Esophagus squamous epithelium (tissue), 4 donors: ENCODE measurements at regions not wholly inside any gene's neighbourhood (a gene's known extent, or its start where the extent isn't known, plus 50 kb on each side); places are given as distances from the start of the nearest gene placed in this dataset.
"Not testable (repeated sequence)": the region's sequence is repeated elsewhere in the genome, so short reads cannot be mapped to it uniquely, and the experiment has no call there.

Source experiments
- POLR2A ChIP-seq, 4 donors: fragments of 450-650 bp; IDR thresholded peaks; one replicate each; pipeline ENCODE4 v1.6.1; 2017; ENCODE audit warnings: antibody characterized with exemption in 4 of 4, mild to moderate bottlenecking in 4 of 4, moderate library complexity in 3 of 4
- TF ChIP-seq, protein P1 (sequence below), 6 experiments: fragments of 450-650 bp in 4 of 6; fragments of 200-600 bp in 2 of 6; sonication (generic) in 2 of 6; IDR thresholded peaks; one replicate each; pipeline ENCODE4 v1.5.1; 2016 to 2019; ENCODE audit warnings: antibody characterized with exemption in 6 of 6, mild to moderate bottlenecking in 4 of 6, moderate library complexity in 4 of 6

DNA sequence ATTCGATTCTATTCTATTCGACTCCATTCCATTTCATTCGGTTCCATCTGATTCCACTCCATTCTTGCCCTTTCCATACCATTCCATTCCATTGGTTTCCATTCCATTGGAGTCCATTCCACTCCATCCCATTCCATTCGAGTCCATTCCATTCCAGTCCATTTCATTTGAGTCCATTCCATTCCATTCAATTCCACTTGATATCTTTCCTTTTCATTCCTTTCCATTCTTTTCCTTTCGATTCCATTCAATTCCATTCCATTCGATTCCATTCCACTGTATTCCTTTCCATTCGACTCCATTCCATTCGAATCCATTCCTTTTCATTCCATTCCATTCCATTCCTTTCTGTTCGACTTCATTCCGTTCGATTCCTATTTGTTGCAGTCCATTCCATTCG lies 2591.8 kb upstream of the TPTE start:
- TF ChIP-seq, protein P1, sequence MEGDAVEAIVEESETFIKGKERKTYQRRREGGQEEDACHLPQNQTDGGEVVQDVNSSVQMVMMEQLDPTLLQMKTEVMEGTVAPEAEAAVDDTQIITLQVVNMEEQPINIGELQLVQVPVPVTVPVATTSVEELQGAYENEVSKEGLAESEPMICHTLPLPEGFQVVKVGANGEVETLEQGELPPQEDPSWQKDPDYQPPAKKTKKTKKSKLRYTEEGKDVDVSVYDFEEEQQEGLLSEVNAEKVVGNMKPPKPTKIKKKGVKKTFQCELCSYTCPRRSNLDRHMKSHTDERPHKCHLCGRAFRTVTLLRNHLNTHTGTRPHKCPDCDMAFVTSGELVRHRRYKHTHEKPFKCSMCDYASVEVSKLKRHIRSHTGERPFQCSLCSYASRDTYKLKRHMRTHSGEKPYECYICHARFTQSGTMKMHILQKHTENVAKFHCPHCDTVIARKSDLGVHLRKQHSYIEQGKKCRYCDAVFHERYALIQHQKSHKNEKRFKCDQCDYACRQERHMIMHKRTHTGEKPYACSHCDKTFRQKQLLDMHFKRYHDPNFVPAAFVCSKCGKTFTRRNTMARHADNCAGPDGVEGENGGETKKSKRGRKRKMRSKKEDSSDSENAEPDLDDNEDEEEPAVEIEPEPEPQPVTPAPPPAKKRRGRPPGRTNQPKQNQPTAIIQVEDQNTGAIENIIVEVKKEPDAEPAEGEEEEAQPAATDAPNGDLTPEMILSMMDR (IDR thresholded peaks at IDR 0.05) = not testable (repeated sequence)
- TF ChIP-seq POLR2A (IDR thresholded peaks at IDR 0.05) = not testable (repeated sequence)
